22Rv1 (cell line): ENCODE measurements at regions not wholly inside any gene's neighbourhood (a gene's known extent, or its start where the extent isn't known, plus 50 kb on each side); places are given as distances from the start of the nearest gene placed in this dataset.

Experiments
- H3K27ac ChIP-seq: fragments of 450-650 bp; 2 replicates; pipeline ENCODE4 v1.5.1; 2017
- CTCF ChIP-seq: fragments of 450-650 bp; IDR thresholded peaks from 2 replicates; pipeline ENCODE4 v1.5.1; 2017; ENCODE audit warnings: mild to moderate bottlenecking
- ZFX ChIP-seq: fragments of 450-650 bp; IDR thresholded peaks from 2 replicates; pipeline ENCODE4 v1.6.1; 2017; ENCODE audit warnings: antibody characterized with exemption, borderline replicate concordance

GRCh38 chr1:87180682-87181081, 148.0 kb upstream of the LMO4 start:
- no peak overlapping the region for H3K27ac ChIP-seq
- TF ChIP-seq ZFX (no peak), CTCF (no peak)

- H3K27ac ChIP-seq, result no peak overlapping the region
- TF ChIP-seq ZFX (no peak), CTCF (no peak)
Measured at GRCh38 chr1:87182611-87183010, 146.1 kb upstream of the LMO4 start.

GRCh38 chr1:87185077-87185476, 143.6 kb upstream of the LMO4 start:
- TF ChIP-seq ZFX (no peak), CTCF (no peak)

GRCh38 chr1:87186346-87186745, 142.3 kb upstream of the LMO4 start:
- TF ChIP-seq ZFX (no peak), CTCF (no peak)

More at GRCh38 chr1:87185077-87185476, 143.6 kb upstream of the LMO4 start:
- no peak overlapping the region for H3K27ac ChIP-seq

GRCh38 chr1:87188640-87189039, 140.0 kb upstream of the LMO4 start:
- TF ChIP-seq CTCF (no peak), ZFX (no peak)
- H3K27ac ChIP-seq, result no peak overlapping the region

More at GRCh38 chr1:87186346-87186745, 142.3 kb upstream of the LMO4 start:
- H3K27ac ChIP-seq, result no peak overlapping the region

GRCh38 chr1:87190402-87190801, 138.3 kb upstream of the LMO4 start:
- no peak overlapping the region for H3K27ac ChIP-seq
- no peak for TF ChIP-seq CTCF
- no peak for TF ChIP-seq ZFX

GRCh38 chr1:87191646-87192045, 137.0 kb upstream of the LMO4 start:
- TF ChIP-seq ZFX (no peak), CTCF (no peak)
- H3K27ac ChIP-seq, result no peak overlapping the region
